ENCODE measurements at regions not wholly inside any gene's neighbourhood (a gene's known extent, or its start where the extent isn't known, plus 50 kb on each side); places are given as distances from the start of the nearest gene placed in this dataset.
"Not testable (repeated sequence)": the region's sequence is repeated elsewhere in the genome, so short reads cannot be mapped to it uniquely, and the experiment has no call there.

GRCh38 chr20:4635781-4636180 lies 50.5 kb upstream of the PRNP start:
- no peak overlapping the region for H3K4me3 ChIP-seq (ENCODE audit: low read length)
- H3K36me3 ChIP-seq (ENCODE audit: insufficient read depth, low read depth, low read length): no peaks in the 10 kb centered on the region
- H3K9ac ChIP-seq (ENCODE audit: low read depth, low read length): no peak overlapping the region
- peaks cover 8% of the 10 kb centered on the region for H3K9me3 ChIP-seq (ENCODE audit: insufficient read depth, low read depth, low read length)
- H3K27me3 ChIP-seq (ENCODE audit: insufficient read depth, low read length): no peaks in the 10 kb centered on the region
- no peak overlapping the region for H3K27ac ChIP-seq (ENCODE audit: low read length)
- H3K4me1 ChIP-seq (ENCODE audit: insufficient read depth, low read length): no peaks in the 10 kb centered on the region

GRCh38 chr20:4635342-4635741 lies 50.9 kb upstream of the PRNP start:
- Histone ChIP-seq H3K27me3 (ENCODE audit: insufficient read depth, low read length) (no peaks in the 10 kb centered on the region), H3K9ac (ENCODE audit: low read depth, low read length) (no peak overlapping the region), H3K27ac (ENCODE audit: low read length) (no peak overlapping the region), H3K4me3 (ENCODE audit: low read length) (no peak overlapping the region), H3K9me3 (ENCODE audit: insufficient read depth, low read depth, low read length) (peaks cover 8% of the 10 kb centered on the region), H3K36me3 (ENCODE audit: insufficient read depth, low read depth, low read length) (no peaks in the 10 kb centered on the region), H3K4me1 (ENCODE audit: insufficient read depth, low read length) (no peaks in the 10 kb centered on the region)

GRCh38 chr20:4633780-4634179 lies 52.5 kb upstream of the PRNP start:
- Histone ChIP-seq H3K4me1 (ENCODE audit: insufficient read depth, low read length) (no peaks in the 10 kb centered on the region), H3K4me3 (ENCODE audit: low read length) (no peak overlapping the region), H3K9me3 (ENCODE audit: insufficient read depth, low read depth, low read length) (peaks cover 8% of the 10 kb centered on the region), H3K27me3 (ENCODE audit: insufficient read depth, low read length) (no peaks in the 10 kb centered on the region), H3K9ac (ENCODE audit: low read depth, low read length) (no peak overlapping the region), H3K27ac (ENCODE audit: low read length) (no peak overlapping the region), H3K36me3 (ENCODE audit: insufficient read depth, low read depth, low read length) (no peaks in the 10 kb centered on the region)

DNA sequence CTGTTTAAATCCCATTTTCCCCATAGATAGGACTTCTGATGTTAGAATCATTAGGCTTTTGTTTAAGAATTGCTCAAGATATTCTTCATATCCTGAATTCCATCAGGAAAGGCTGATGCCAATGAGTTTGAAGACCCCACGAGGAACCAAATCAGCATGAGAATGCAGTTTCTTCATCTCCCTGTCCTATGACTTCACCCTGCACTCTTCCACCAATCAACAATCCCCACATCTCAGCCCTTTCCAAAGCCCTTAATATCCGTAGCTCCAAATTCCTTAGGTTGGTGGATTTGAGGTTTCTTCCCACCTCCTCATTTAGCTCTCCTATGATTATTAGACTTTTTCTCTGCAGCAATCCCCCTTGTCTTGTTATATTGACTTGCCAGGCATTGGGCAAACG lies 52.9 kb upstream of the PRNP start:
- H3K27ac ChIP-seq (ENCODE audit: low read length): no peak overlapping the region
- H3K4me3 ChIP-seq (ENCODE audit: low read length): no peak overlapping the region

GRCh38 chr20:4632876-4633275 lies 53.4 kb upstream of the PRNP start:
- Histone ChIP-seq H3K36me3 (ENCODE audit: insufficient read depth, low read depth, low read length) (no peaks in the 10 kb centered on the region), H3K27ac (ENCODE audit: low read length) (no peak overlapping the region), H3K9ac (ENCODE audit: low read depth, low read length) (no peak overlapping the region), H3K9me3 (ENCODE audit: insufficient read depth, low read depth, low read length) (peaks cover 8% of the 10 kb centered on the region), H3K27me3 (ENCODE audit: insufficient read depth, low read length) (no peaks in the 10 kb centered on the region), H3K4me3 (ENCODE audit: low read length) (no peak overlapping the region), H3K4me1 (ENCODE audit: insufficient read depth, low read length) (no peaks in the 10 kb centered on the region)

More for the DNA sequence above, 52.9 kb upstream of the PRNP start:
- Histone ChIP-seq H3K9ac (ENCODE audit: low read depth, low read length) (no peak overlapping the region), H3K27me3 (ENCODE audit: insufficient read depth, low read length) (no peaks in the 10 kb centered on the region), H3K4me1 (ENCODE audit: insufficient read depth, low read length) (no peaks in the 10 kb centered on the region), H3K36me3 (ENCODE audit: insufficient read depth, low read depth, low read length) (no peaks in the 10 kb centered on the region), H3K9me3 (ENCODE audit: insufficient read depth, low read depth, low read length) (peaks cover 8% of the 10 kb centered on the region)

DNA sequence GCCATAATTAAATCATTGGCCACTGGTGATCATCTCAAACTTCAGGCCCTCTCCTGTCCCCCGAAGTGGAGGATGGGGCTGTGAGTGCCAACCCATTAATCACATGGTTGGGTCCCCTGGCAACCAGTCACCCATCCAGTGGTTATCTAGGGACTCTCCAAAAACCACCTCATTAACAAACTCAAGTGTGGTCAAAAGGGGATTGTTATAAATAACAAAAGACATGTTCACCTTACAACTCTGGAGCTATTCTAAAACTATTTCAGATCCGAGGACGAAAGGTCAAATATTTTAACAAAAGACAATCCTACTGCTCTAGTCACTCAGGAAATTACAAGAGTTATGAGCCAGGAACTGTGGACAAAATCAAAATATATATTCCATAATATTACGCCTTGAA lies 60.0 kb upstream of the PRNP start:
- Histone ChIP-seq H3K27ac (ENCODE audit: low read length) (no peak overlapping the region), H3K9me3 (ENCODE audit: insufficient read depth, low read depth, low read length) (no peaks in the 10 kb centered on the region; the same call in 1 of the 2 replicates), H3K27me3 (ENCODE audit: insufficient read depth, low read length) (no peaks in the 10 kb centered on the region), H3K9ac (ENCODE audit: low read depth, low read length) (no peak overlapping the region), H3K4me3 (ENCODE audit: low read length) (no peak overlapping the region), H3K4me1 (ENCODE audit: insufficient read depth, low read length) (no peaks in the 10 kb centered on the region), H3K36me3 (ENCODE audit: insufficient read depth, low read depth, low read length) (no peaks in the 10 kb centered on the region)

- H3K36me3 ChIP-seq (ENCODE audit: insufficient read depth, low read depth, low read length): no peaks in the 10 kb centered on the region
- H3K27me3 ChIP-seq (ENCODE audit: insufficient read depth, low read length): no peaks in the 10 kb centered on the region
- no peak overlapping the region for H3K9ac ChIP-seq (ENCODE audit: low read depth, low read length)
- H3K27ac ChIP-seq (ENCODE audit: low read length): no peak overlapping the region
- H3K9me3 ChIP-seq (ENCODE audit: insufficient read depth, low read depth, low read length): no peaks in the 10 kb centered on the region; the same call in 1 of the 2 replicates
- H3K4me3 ChIP-seq (ENCODE audit: low read length): no peak overlapping the region
- no peaks in the 10 kb centered on the region for H3K4me1 ChIP-seq (ENCODE audit: insufficient read depth, low read length)
These were observed 60.6 kb upstream of the PRNP start for GRCh38 chr20:4625687-4626086.

- not testable (repeated sequence) for H3K27me3 ChIP-seq (ENCODE audit: insufficient read depth, low read length); H3K27ac ChIP-seq (ENCODE audit: low read length); H3K4me1 ChIP-seq (ENCODE audit: insufficient read depth, low read length); H3K9me3 ChIP-seq (ENCODE audit: insufficient read depth, low read depth, low read length); H3K9ac ChIP-seq (ENCODE audit: low read depth, low read length); H3K36me3 ChIP-seq (ENCODE audit: insufficient read depth, low read depth, low read length); H3K4me3 ChIP-seq (ENCODE audit: low read length)
These were observed 61.5 kb upstream of the PRNP start for GRCh38 chr20:4624675-4625336.

DNA sequence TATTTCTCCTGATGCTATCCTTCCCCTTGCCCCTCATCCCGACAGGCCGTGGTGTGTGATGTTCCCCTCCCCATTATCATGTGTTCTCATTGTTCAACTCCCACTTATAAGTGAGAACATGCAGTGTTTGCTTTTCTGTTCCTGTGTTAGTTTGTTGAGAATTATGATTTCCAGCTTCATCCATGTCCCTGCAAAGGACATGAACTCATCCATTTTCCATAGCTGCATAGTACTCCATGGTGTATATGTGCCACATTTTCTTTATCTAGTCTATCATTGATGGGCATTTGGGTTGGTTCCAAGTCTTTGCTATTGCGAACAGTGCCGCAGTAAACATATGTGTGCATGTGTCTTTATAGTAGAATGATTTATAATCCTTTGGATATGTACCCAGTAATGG lies 67.1 kb upstream of the PRNP start:
- not testable (repeated sequence) for H3K36me3 ChIP-seq (ENCODE audit: insufficient read depth, low read depth, low read length)

GRCh38 chr20:4617484-4617883 lies 68.8 kb upstream of the PRNP start:
- H3K9me3 ChIP-seq (ENCODE audit: insufficient read depth, low read depth, low read length): no peaks in the 10 kb centered on the region
- no peak overlapping the region for H3K27ac ChIP-seq (ENCODE audit: low read length)
- no peaks in the 10 kb centered on the region for H3K4me1 ChIP-seq (ENCODE audit: insufficient read depth, low read length)
- no peaks in the 10 kb centered on the region for H3K27me3 ChIP-seq (ENCODE audit: insufficient read depth, low read length)
- H3K9ac ChIP-seq (ENCODE audit: low read depth, low read length): no peak overlapping the region
- no peak overlapping the region for H3K4me3 ChIP-seq (ENCODE audit: low read length)
- H3K36me3 ChIP-seq (ENCODE audit: insufficient read depth, low read depth, low read length): no peaks in the 10 kb centered on the region

More for the DNA sequence above, 67.1 kb upstream of the PRNP start:
- H3K9me3 ChIP-seq (ENCODE audit: insufficient read depth, low read depth, low read length); H3K9ac ChIP-seq (ENCODE audit: low read depth, low read length); H3K4me3 ChIP-seq (ENCODE audit: low read length); H3K27ac ChIP-seq (ENCODE audit: low read length); H3K27me3 ChIP-seq (ENCODE audit: insufficient read depth, low read length); H3K4me1 ChIP-seq (ENCODE audit: insufficient read depth, low read length): not testable (repeated sequence)

- Histone ChIP-seq H3K4me3 (ENCODE audit: low read length) (no peak overlapping the region), H3K27ac (ENCODE audit: low read length) (no peak overlapping the region)
These were observed 69.2 kb upstream of the PRNP start for GRCh38 chr20:4617019-4617418.

DNA sequence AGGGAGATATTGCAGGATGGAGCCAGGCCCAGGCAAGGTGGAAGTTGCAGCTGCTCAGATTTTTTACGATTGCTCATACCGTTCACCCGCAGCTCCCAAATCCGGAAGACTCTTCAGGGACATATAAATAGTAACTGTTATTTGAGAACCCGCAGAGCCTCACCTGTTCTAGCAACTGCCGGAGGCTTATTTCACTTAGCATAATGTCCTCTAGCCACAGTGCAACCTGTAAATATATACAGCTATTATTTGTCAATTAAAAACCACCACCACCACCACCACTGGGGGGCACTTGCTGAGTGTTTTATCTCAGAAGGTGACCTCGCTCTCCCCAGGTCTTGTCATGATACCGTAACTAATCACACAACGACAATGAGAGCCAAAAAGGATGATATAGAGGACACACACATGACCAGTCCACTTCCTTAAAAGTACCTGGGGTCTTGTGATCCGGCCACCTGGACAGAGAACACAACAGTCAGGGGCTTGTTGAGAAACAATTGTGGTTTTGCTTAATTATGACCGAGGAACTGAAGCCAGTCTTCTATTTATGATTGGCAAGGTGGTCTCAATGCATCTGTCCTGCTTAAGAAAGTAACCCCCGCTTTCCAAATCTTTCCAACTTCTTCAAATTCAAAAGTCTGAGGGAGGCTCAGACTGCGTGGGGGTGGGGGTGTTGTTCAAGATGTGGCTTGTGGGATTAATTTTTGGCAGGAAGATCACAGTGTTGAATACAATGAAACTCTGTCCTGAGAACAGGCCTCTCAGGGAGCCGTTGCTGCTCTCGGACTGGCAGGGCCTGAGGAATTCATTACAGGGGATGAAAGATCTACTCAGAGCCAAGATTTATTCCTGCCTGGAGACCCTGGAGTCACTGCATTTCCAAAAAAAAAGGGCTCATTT lies 72.3 kb upstream of the PRNP start:
- H3K27me3 ChIP-seq (ENCODE audit: insufficient read depth, low read length): no peaks in the 10 kb centered on the region
- no peak overlapping the region for H3K9ac ChIP-seq (ENCODE audit: low read depth, low read length)
- H3K9me3 ChIP-seq (ENCODE audit: insufficient read depth, low read depth, low read length): no peaks in the 10 kb centered on the region
- H3K36me3 ChIP-seq (ENCODE audit: insufficient read depth, low read depth, low read length): no peaks in the 10 kb centered on the region
- H3K4me3 ChIP-seq (ENCODE audit: low read length): no peak overlapping the region
- H3K27ac ChIP-seq (ENCODE audit: low read length): no peak overlapping the region
- H3K4me1 ChIP-seq (ENCODE audit: insufficient read depth, low read length): no peaks in the 10 kb centered on the region

More at GRCh38 chr20:4617019-4617418, 69.2 kb upstream of the PRNP start:
- H3K27me3 ChIP-seq (ENCODE audit: insufficient read depth, low read length): no peaks in the 10 kb centered on the region
- H3K9ac ChIP-seq (ENCODE audit: low read depth, low read length): no peak overlapping the region
- no peaks in the 10 kb centered on the region for H3K4me1 ChIP-seq (ENCODE audit: insufficient read depth, low read length)
- no peaks in the 10 kb centered on the region for H3K36me3 ChIP-seq (ENCODE audit: insufficient read depth, low read depth, low read length)
- no peaks in the 10 kb centered on the region for H3K9me3 ChIP-seq (ENCODE audit: insufficient read depth, low read depth, low read length)
